NOMO-1 treated with dmso at 0.1 percent for 144 hours (cell line): ENCODE measurements at regions not wholly inside any gene's neighbourhood (a gene's known extent, or its start where the extent isn't known, plus 50 kb on each side); places are given as distances from the start of the nearest gene placed in this dataset.

ENCODE experiments used
- DNase-seq: peaks from one replicate; lab custom pipeline; 2025; ENCODE audit not compliant: unreplicated experiment; lab: John Stamatoyannopoulos, UW

- DNase-seq: no peak
These were observed 290.1 kb upstream of the PTGER4 start for GRCh38 chr5:40389591-40389990.

GRCh38 chr5:40386289-40386688 lies 293.4 kb upstream of the PTGER4 start:
- peak; percentile 45 for DNase-seq

- DNase-seq: no peak
These were observed 294.2 kb upstream of the PTGER4 start for GRCh38 chr5:40385544-40385943.

GRCh38 chr5:40384782-40385390 lies 294.8 kb upstream of the PTGER4 start:
- peak; percentile 91 for DNase-seq

GRCh38 chr5:40383749-40384651 lies 295.7 kb upstream of the PTGER4 start:
- DNase-seq: no peak

- DNase-seq: no peak
These were observed 297.9 kb upstream of the PTGER4 start for GRCh38 chr5:40381676-40382363.

- DNase-seq: no peak
These were observed 298.7 kb upstream of the PTGER4 start for GRCh38 chr5:40381016-40381415.

- DNase-seq: peak; percentile 49
These were observed 301.1 kb upstream of the PTGER4 start for GRCh38 chr5:40378396-40379177.

GRCh38 chr5:40376566-40376965 lies 303.1 kb upstream of the PTGER4 start:
- peak; percentile 9 for DNase-seq

- no peak for DNase-seq
These were observed 304.9 kb upstream of the PTGER4 start for GRCh38 chr5:40374853-40375252.

GRCh38 chr5:40368200-40368599 lies 311.5 kb upstream of the PTGER4 start:
- DNase-seq: no peak

- DNase-seq: no peak
These were observed 312.5 kb upstream of the PTGER4 start for GRCh38 chr5:40367255-40367654.

- peak; percentile 71 for DNase-seq
These were observed 314.1 kb upstream of the PTGER4 start for GRCh38 chr5:40365342-40366330.

GRCh38 chr5:40364441-40364840 lies 315.3 kb upstream of the PTGER4 start:
- peak; percentile 78 for DNase-seq

GRCh38 chr5:40361378-40361777 lies 318.3 kb upstream of the PTGER4 start:
- no peak for DNase-seq

- no peak for DNase-seq
These were observed 319.0 kb upstream of the PTGER4 start for GRCh38 chr5:40360685-40361084.

- DNase-seq: no peak
These were observed 319.9 kb upstream of the PTGER4 start for GRCh38 chr5:40359832-40360231.

- no peak for DNase-seq
These were observed 320.6 kb upstream of the PTGER4 start for GRCh38 chr5:40359093-40359492.

- DNase-seq: peak; percentile 87
These were observed 323.5 kb upstream of the PTGER4 start for GRCh38 chr5:40356248-40356647.

GRCh38 chr5:40355846-40356245 lies 323.9 kb upstream of the PTGER4 start:
- DNase-seq: no peak
